OCI-LY7 (cell line): ENCODE measurements at regions not wholly inside any gene's neighbourhood (a gene's known extent, or its start where the extent isn't known, plus 50 kb on each side); places are given as distances from the start of the nearest gene placed in this dataset.

ENCODE experiments used
- EZH2phosphoT487 ChIP-seq: fragments of 200-600 bp; sonication (generic); IDR thresholded peaks from 2 replicates; pipeline ENCODE4 v1.6.1; 2018; ENCODE audit warnings: low read depth, borderline replicate concordance, mild to moderate bottlenecking, mixed run types, antibody characterized with exemption, low read length, moderate library complexity, mixed read lengths
- TF ChIP-seq, protein P1 (sequence below): fragments of 200-600 bp; sonication (generic); conservative IDR thresholded peaks from 2 replicates; pipeline ENCODE4 v1.5.1; 2014; ENCODE audit warnings: mild to moderate bottlenecking, antibody characterized with exemption, low read length, moderate library complexity, mixed read lengths

DNA sequence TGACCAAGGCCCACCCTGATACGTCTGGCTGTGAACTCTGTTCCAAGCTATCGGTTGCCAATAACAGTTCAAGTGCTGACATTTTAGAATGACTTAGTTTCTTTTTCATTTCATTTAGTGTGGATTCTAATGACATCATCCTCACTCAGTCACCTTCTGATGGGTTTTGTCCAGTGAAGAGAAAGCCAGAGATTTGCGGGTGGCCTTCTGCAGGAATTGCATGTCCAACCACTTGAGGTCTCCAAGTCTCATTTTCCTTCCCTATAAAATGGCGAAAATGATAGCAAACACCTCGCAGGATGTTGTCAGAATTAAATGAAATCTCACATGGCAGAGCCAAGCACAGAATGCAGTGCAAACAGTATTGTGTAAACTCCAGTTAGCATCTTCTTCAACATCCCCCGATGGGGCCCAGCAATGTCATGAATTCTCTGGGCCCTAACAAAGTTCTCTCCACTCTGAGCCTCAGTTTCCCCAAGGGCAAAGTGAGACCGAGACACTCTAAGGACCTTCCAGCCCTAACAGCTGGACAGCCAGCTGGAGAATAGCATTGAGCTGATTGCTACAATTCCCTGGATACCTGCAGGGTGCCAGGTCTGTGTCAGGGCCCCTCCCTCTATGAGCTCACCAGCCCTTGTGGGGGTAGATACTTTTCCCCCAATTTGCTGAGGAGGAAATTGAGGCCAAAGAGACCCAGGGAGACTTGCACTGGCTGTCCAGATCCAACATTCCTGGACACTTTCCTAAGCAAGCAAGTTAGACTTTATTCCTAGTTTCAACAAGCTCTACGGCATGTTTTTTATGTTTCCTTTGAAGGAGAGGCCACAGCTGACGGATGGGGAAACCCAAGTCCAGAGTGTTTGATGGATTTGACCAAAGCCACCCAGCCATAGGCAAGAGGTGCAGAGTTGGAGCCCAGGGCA is 286.7 kb downstream of the MN1 start:
- TF ChIP-seq EZH2phosphoT487: no peak
- TF ChIP-seq, protein P1, sequence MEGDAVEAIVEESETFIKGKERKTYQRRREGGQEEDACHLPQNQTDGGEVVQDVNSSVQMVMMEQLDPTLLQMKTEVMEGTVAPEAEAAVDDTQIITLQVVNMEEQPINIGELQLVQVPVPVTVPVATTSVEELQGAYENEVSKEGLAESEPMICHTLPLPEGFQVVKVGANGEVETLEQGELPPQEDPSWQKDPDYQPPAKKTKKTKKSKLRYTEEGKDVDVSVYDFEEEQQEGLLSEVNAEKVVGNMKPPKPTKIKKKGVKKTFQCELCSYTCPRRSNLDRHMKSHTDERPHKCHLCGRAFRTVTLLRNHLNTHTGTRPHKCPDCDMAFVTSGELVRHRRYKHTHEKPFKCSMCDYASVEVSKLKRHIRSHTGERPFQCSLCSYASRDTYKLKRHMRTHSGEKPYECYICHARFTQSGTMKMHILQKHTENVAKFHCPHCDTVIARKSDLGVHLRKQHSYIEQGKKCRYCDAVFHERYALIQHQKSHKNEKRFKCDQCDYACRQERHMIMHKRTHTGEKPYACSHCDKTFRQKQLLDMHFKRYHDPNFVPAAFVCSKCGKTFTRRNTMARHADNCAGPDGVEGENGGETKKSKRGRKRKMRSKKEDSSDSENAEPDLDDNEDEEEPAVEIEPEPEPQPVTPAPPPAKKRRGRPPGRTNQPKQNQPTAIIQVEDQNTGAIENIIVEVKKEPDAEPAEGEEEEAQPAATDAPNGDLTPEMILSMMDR: no peak
